ENCODE measurements at regions not wholly inside any gene's neighbourhood (a gene's known extent, or its start where the extent isn't known, plus 50 kb on each side); places are given as distances from the start of the nearest gene placed in this dataset.

GRCh38 chr6:4010048-4010447 lies 68.9 kb downstream of the FAM217A start:
- Mint-ChIP-seq H3K36me3 (ENCODE audit: low read depth) (peaks cover 32% of the 10 kb centered on the region), H3K4me1 (peaks cover 11% of the 10 kb centered on the region), H3K27me3 (ENCODE audit: low read depth) (no peaks in the 10 kb centered on the region), H3K4me3 (no peak overlapping the region), H3K27ac (no peak overlapping the region), H3K9me3 (peaks cover 5% of the 10 kb centered on the region)
- TF ChIP-seq CTCF (IDR thresholded peaks at IDR 0.05; ENCODE audit: unreplicated experiment in 3 of 3) = no peak

- peaks cover 17% of the 10 kb centered on the region for H3K4me1 Mint-ChIP-seq
- no peak for TF ChIP-seq CTCF (IDR thresholded peaks at IDR 0.05; ENCODE audit: unreplicated experiment in 3 of 3)
- H3K9me3 Mint-ChIP-seq = peaks cover 5% of the 10 kb centered on the region
Measured at GRCh38 chr6:4010689-4011090, 68.2 kb downstream of the FAM217A start.

GRCh38 chr6:4012826-4013225 lies 66.1 kb downstream of the FAM217A start:
- Mint-ChIP-seq H3K4me3 (no peak overlapping the region), H3K9me3 (peaks cover 5% of the 10 kb centered on the region), H3K27ac (no peak overlapping the region), H3K4me1 (peaks cover 30% of the 10 kb centered on the region), H3K27me3 (ENCODE audit: low read depth) (no peaks in the 10 kb centered on the region), H3K36me3 (ENCODE audit: low read depth) (peaks cover 44% of the 10 kb centered on the region)
- no peak for TF ChIP-seq CTCF (IDR thresholded peaks at IDR 0.05; ENCODE audit: unreplicated experiment in 3 of 3)

More at GRCh38 chr6:4010689-4011090, 68.2 kb downstream of the FAM217A start:
- no peak overlapping the region for H3K4me3 Mint-ChIP-seq
- H3K36me3 Mint-ChIP-seq (ENCODE audit: low read depth) = peaks cover 38% of the 10 kb centered on the region
- H3K27ac Mint-ChIP-seq = no peak overlapping the region
- H3K27me3 Mint-ChIP-seq (ENCODE audit: low read depth) = no peaks in the 10 kb centered on the region

GRCh38 chr6:4017058-4017739 lies 61.7 kb downstream of the FAM217A start:
- no peak for TF ChIP-seq CTCF (IDR thresholded peaks at IDR 0.05; ENCODE audit: unreplicated experiment in 3 of 3)
- Mint-ChIP-seq H3K27ac (peak overlapping the region; percentile 98 to 100 (median 99)), H3K36me3 (ENCODE audit: low read depth) (peaks cover 40% of the 10 kb centered on the region), H3K27me3 (ENCODE audit: low read depth) (no peaks in the 10 kb centered on the region), H3K4me1 (peaks cover 39% of the 10 kb centered on the region), H3K9me3 (peaks cover 5% of the 10 kb centered on the region), H3K4me3 (peak overlapping the region; percentile 92 to 96 (median 94))

GRCh38 chr6:4017834-4018170 lies 61.1 kb downstream of the FAM217A start:
- TF ChIP-seq CTCF (IDR thresholded peaks at IDR 0.05; ENCODE audit: unreplicated experiment in 3 of 3) = no peak
- Mint-ChIP-seq H3K4me3 (peak overlapping the region; percentile 92 to 96 (median 94)), H3K27ac (peak overlapping the region; percentile 98 to 100 (median 99)), H3K36me3 (ENCODE audit: low read depth) (peaks cover 34% of the 10 kb centered on the region), H3K4me1 (peaks cover 45% of the 10 kb centered on the region), H3K9me3 (peaks cover 5% of the 10 kb centered on the region), H3K27me3 (ENCODE audit: low read depth) (no peaks in the 10 kb centered on the region)

Measured in nephron (organoid).